ENCODE measurements at regions not wholly inside any gene's neighbourhood (a gene's known extent, or its start where the extent isn't known, plus 50 kb on each side); places are given as distances from the start of the nearest gene placed in this dataset.
"Not testable (repeated sequence)": the region's sequence is repeated elsewhere in the genome, so short reads cannot be mapped to it uniquely, and the experiment has no call there.

DNA sequence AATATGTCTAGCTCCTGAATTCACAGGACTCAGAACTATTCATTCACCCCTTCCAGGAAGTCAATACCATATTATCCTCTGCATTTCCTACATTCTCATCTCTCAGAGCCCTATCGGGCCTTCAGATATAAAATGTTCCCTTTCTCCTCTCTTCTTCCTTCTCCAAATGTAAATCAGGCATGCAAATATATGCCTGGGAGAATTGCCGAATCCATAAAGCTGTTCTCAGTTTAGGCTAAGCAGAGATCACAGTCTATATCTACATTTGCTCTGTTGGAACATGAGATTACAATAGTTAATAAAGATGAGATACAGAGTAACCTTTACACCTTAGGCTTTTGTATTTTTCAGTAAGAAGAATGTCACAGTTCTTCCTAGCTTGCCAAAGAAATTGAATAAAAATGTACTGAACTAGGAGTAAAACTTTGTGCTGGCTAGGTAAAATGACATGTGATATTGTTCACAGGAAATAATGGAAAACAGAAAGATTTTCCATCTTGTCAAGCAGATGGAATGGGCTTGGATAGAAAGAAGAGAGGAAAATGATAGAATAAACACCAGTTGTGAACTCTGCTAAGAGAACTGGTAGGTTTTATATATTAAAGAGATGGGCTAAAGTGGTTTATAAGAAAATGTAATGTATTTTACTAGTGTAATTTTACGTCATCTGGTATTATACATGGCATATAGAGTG, 161.5 kb downstream of the NRIP1 start:
- FAIRE-seq (no peak), DNase-seq (ENCODE audit: low spot score in 2 of 2) (no peak)

DNA sequence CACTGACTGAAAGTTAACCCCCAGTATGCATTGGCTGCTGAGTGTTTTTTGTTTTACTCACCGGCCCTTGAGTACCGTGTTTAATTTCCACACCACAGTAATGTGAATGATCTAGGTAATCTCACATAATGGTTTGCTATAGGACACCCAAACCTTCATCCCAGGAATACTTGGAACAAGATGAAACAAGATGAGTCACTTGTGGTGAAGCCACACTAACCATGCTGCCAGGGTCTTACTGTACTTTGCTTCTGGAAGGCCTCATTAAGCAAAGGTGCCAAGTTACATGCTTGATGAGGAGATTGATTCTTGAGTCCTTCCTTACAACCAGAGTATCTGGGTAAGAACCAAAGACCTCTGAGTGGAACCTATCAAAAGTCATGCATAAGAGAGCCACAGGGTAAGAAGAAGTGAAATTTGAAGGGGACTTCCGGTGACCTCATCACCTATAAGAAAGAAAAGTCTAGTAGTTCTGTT, 163.3 kb downstream of the NRIP1 start:
- FAIRE-seq (no peak), DNase-seq (ENCODE audit: low spot score in 2 of 2) (no peak)

DNA sequence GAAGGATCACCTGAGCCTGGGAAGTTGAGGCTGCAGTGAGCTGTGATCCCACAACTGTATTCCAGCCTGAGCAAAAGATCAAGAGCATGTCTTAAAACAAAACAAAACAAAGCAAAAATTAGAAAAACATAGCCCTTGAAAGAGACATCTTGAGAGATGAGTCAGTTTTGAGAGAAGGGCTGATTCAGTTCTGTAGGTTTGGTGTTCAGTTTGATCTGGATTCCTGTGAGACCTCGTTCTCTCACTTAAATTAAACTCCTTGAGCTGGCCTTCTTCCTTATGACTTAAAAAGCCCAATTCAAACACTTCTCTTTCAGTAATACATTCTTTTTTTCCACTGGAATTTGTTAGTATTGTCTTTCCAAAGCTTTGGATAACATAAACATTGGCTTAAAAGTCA, 164.2 kb downstream of the NRIP1 start:
- DNase-seq (ENCODE audit: low spot score in 2 of 2), result no peak
- no peak for FAIRE-seq

DNA sequence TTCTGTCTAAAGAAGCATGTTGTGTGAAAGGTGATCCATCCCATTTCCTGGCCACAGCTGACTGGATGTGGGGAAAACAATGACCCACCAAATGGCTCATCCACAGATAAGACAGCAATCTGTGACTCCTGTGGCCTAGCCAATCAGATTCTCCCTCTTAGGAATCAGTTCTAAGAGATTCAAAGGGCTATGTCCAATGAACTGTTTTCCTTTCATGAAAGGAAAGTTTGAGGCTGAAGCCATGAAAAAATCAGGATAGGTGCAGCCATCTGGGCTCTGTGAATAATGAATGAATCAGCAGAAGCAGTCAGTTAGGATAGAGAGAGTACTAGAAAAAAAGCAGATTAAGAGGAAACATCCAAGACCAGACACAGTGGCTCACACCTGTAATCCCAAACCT, 164.7 kb downstream of the NRIP1 start:
- FAIRE-seq (no peak), DNase-seq (ENCODE audit: low spot score in 2 of 2) (no peak)

DNA sequence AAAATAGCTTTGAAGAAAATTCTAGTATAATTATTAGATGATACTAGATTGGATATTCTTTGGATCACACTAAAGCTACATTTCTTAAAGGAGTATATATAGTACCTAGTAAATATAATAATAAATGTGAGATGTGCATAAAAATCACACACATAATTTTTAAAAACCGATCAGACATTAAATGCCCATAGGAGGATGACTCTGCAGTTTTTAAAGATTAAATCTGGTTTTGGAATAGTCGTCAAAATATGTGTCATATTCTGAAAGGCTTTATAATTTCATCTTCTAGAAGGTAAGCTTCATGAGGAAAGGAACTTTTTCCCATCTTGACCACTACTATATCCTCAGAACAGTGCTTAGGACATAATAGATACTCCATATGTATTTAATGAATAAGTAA, 169.0 kb downstream of the NRIP1 start:
- no peak for FAIRE-seq
- no peak for DNase-seq (ENCODE audit: low spot score in 2 of 2)

DNA sequence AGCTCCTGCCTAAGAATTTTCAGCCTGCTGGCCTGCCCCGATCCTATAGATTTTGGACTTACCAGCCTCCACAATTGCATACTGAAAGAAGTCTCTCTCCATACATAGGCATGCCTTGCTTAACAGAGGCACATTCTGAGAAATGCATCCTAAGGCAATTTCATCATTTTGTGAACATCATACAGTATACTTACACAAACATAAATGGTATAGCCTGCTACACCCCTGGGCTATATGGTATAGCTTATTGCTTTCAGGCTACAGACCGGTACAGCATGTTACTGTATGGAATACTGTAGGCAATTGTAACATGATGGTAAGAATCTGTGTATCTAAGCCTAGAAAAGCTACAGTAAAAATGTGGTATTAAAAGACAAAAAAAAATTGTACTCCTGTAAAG, 174.7 kb downstream of the NRIP1 start:
- FAIRE-seq (no peak), DNase-seq (ENCODE audit: low spot score in 2 of 2) (no peak)

DNA sequence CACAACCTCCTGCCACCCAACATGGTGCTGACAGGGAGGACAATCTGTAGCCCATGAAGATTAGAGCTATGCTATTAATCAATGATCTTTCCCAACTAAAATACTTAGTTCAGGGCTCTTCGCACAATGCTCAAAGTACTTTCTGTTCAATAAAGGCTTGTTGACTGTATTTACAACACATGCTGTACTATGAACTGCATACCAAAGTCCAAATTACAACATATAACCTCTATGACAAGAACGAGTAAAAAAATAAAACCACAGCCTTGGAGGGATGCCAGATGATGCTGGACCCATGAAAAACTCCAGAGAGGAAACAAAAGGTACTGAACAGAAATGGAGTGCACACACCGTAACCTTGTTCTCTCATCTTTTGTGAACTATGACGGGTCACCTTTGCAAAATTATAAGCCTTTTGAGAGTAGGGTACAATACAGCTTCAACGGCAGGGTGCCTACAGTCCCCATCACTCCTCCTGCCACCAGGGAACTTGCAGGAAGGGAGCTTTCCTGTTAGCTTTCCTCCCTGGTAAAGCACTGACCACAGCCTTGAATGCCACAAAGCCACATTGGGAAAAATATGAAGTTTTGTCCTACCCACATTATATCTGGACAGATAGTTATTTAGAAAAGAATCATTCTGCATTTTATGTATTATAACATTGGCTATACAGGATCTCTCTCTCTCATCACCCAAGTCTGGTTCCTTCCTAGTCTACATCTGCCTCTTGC, 175.6 kb downstream of the NRIP1 start:
- FAIRE-seq, result no peak
- DNase-seq (ENCODE audit: low spot score in 2 of 2), result no peak

DNA sequence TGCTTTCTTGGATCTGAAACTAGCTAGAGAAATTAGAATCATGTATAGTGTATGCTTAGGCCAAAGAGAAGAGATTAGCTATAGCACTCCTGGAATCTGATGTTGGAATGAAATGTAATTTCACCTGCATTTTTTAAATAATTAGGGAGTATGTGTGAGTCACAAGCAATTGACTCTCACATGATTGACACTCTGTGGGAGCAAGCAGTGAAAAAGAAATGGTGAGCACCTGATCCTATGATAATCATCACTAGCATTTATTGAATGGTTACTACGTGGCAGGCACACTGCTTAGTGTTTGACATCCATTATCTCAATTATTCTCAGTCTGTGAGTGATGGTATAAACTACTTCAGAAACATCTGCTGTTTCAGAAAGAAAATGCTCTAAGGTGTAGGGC, 176.6 kb downstream of the NRIP1 start:
- no peak for FAIRE-seq
- no peak for DNase-seq (ENCODE audit: low spot score in 2 of 2)

DNA sequence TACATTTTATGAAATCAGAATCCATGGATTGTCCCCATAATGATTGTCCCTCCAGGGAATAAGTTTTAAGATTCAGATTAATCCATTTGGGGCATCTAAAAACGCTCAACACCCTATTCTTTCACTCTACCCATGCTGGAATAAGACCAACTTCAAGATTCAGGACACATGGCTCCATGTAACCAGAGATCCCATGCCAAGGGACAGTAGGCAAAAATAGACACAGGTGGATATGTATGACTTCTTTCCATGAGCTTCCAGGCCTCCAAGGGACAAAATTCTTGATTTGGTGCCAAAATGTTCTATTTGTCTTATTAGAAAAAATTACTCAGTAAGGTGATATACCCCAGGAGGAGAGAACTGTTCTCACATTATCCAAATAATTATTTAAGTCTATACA, 178.8 kb downstream of the NRIP1 start:
- no peak for DNase-seq (ENCODE audit: low spot score in 2 of 2)
- FAIRE-seq, result no peak

DNA sequence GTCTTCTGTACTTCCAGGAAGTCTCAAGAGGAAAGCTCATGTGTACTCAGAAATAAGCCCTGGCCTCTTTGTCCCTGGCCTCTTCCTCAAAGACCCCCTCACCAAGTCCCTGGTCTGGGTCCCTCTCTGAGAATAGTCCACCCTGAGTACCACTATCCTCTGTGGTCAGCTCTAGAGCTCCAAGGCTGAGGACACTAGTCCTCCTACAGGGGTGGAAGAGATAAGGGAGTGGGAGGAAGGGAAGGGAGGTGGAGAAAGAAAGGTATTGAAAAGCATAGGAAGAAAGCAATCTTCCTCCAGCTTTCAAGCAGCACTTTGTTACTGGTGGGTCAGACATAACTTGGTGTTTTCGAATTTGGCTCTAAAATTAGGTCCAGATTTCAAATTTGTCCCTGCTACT, 181.4 kb downstream of the NRIP1 start:
- FAIRE-seq (no peak), DNase-seq (ENCODE audit: low spot score in 2 of 2) (no peak)

DNA sequence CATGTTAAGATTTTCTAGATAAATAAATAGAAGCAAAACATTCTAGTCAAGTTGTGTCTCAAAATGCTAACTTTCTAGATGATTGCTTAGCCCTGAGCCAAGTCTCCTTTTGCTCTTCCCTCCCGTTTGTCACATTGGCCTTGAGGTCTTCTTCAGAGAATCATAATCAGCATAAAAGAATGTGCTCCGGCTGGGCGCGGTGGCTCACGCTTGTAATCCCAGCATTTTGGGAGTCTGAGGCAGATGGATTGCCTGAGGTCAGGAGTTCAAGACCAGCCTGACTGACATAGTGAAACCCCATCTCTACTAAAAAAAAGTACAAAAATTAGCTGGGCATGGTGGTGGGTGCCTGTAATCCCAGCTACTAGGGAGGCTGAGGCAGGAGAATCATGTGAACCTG, 182.3 kb downstream of the NRIP1 start:
- DNase-seq (ENCODE audit: low spot score in 2 of 2); FAIRE-seq: not testable (repeated sequence)

DNA sequence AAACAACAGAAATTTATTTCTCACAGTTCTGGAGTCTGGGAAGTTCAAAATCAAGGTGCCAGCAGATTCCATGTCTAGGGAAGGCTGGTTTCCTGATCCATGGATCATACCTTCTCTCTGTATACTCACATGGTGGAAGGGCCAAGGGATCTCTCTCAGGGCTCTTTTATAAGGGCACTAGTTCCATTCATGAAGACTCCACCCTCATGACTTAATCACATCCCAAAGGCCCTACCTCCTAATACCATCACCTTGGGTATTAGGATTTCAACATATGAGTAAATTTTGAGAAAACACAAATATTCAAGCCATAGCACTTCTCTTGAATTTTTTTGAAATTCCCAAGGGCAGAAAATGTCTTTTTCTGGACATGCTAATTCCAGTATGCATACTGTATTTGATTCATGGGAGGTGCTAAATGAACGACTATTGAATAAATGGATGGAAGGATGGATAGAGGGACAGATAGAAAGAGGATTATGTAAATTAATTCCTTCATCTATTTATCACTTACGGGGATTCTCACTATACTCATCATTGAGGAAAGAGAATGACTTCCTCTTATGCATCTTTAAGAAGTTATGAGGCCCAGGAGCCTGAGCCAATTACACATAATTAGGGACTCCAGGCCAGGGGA, 182.8 kb downstream of the NRIP1 start:
- FAIRE-seq (no peak), DNase-seq (ENCODE audit: low spot score in 2 of 2) (no peak)

DNA sequence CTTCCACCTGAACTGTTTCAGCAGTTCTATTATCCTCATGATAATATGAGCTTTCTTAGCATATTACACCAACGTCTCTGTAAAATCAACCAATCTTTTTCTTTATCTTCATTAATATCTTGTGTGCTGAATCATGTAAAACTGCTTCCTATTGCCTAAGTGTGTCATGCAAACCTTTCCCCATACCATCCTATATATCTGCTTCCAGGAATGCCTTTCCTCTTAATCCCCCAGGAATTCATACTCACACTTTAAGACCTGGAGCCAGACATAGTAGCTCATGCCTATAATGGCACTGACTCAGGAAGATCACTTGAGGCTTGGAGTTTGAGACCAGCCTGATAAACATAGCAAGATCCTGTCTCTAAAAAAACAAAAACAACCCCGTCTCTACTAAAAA, 183.9 kb downstream of the NRIP1 start:
- FAIRE-seq (no peak), DNase-seq (ENCODE audit: low spot score in 2 of 2) (no peak)

DNA sequence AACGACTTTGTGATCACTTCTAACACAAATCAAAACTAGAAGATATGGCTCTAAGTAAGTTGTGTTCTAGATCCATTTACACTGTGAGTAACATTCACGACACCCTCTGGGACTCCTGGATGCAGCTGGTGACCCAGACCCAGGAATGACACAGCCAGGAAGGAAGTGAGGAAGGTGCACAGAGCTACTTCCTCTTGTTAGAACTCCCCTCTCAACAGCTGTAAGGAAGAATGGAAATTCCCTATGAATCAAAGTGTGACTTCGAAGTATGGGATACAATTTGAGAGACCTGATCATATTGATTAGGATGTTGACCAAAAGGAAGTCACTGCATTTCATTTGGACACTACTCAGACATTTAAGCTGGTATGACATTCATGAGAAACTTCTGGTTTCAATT, 185.3 kb downstream of the NRIP1 start:
- DNase-seq (ENCODE audit: low spot score in 2 of 2) (no peak), FAIRE-seq (no peak)

DNA sequence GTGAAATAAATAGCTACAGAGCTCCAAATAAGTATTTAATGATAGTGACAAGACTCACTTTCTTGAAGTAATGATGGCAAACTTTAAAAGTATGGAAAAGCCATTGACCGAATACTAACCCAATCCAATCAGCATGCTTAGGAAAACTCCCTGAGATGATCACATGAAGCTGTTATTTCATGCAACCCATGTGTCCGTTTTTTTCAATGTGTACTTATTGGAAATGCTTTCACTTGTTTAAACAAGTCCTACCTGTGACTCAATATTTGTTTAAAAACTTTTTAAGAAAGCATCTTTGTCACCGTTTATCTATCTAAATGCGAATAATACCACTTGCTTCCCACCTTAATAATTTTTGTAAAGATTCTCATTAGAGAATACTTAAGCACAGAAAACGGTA, 185.8 kb downstream of the NRIP1 start:
- DNase-seq (ENCODE audit: low spot score in 2 of 2) (no peak), FAIRE-seq (no peak)

DNA sequence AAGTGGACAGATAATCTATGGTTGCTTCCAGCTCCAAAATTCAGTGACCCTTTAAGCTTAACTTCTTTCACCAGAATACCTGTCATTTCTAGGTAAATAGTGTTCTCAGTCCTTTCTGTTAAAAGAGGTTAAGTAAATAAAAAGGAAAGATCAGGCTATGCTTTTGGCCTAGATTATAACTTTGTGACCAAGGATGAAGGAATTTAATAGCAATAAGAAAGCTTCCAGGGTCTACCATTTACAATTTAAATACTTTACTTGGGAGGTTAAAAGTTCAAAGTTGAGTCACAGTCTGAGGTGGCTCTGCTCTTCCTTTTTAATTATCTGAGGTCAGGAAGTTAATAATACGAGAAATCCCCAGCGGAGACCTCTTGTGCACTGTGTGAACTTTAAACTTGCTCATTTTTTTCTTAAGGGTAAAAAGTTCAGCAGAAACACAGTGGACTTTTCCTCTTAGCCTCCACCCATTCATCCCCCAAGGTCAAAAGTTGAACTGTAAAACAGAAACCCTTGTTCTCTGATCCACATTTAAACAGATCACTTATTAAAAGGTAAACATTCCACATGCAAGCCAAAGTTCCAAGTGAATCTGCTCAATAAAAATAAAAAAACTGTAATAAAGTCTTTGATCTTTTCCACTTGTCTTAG, 187.1 kb downstream of the NRIP1 start:
- DNase-seq (ENCODE audit: low spot score in 2 of 2) (no peak), FAIRE-seq (no peak)

DNA sequence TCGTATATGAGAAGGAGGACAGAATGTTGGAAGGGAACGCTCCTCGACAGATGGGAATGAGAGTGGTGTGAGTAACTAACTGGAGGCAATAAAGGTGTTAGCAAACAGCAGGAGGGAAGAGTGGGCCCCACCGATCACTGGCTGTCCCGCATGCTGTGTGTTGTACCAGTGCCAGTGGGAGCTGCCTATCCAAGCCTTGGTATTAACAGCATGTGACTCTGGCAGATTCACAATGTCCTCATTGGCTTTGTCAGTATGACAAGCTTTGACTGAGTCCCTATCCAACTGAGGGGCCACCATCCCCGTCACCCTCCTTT, 188.3 kb downstream of the NRIP1 start:
- FAIRE-seq (no peak), DNase-seq (ENCODE audit: low spot score in 2 of 2) (no peak)

DNA sequence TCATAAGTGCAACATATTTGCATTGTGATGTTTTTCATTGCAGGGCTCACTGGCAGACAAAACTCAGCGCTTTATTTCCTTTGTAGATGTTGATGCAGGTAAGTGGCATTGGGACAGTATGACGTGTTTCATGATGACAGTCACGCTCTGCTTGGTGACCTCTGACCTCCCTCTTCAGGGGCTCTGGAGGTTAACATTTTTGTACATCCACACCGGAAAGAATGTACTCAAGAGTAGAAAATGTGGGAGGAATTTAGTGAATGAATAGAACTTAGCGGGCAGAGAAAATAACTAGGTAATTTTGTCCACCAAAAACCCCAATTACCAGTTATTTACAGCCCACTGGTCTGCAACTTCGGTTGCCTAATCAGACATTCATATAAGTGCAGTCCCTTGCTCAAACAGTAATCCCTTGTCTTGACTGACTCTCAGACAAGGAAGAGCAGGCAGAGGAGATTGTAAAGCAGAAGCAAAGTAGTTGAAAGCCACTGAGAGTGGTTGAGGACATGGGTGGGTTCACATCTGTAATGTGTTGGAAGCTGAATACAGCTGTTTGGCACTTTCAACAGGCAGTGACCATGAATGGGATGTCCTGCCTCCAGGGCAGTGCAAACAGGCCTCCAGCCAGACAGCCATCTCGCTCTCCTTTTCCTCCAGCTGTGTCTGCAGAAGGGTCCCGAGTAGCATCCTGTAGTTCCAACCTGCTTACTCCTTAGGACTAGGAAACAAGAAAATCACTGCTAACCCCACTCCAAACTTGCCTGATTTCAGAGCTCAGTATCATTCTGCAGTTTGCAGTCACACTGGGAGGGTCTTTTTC, 188.9 kb downstream of the NRIP1 start:
- no peak for DNase-seq (ENCODE audit: low spot score in 2 of 2)
- no peak for FAIRE-seq

DNA sequence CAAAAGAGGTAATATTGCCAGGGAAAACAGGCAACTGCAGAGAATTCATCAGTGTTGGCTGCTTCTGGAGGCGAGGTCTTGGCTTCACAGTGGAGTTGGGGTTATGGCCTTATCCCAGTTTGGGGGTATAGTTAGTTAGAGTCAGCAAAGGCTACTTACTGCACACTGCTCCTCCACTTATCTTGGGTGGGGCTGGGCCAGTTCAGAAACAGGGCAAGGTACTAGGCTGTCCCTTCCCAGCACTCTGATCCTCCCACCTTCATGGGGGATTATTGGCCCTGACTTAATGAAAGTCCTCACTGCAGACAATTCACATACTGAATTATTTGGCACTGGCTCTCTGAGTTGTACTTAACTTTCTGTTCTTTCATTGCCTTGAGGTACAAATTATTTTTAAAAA, 189.6 kb downstream of the NRIP1 start:
- FAIRE-seq (no peak), DNase-seq (ENCODE audit: low spot score in 2 of 2) (no peak)

DNA sequence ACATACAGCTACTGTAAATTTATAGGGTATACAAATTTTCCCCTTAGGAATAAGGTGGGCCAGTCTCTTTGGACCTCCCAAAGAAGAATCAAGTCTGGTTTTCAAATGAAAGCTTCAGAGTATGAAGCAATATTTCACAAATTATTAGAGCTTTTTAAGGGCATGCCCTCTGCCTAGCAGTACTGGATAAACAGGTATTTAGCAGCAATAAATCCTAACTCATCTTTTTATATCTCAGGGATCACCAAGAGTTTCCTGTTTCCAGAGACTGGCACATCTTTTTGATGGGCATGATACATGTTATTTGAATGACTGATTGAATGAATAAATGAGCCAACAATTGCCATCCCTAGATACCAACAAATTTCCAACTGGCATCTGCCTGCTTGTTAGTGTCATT, 190.4 kb downstream of the NRIP1 start:
- DNase-seq (ENCODE audit: low spot score in 2 of 2) (no peak), FAIRE-seq (no peak)

DNA sequence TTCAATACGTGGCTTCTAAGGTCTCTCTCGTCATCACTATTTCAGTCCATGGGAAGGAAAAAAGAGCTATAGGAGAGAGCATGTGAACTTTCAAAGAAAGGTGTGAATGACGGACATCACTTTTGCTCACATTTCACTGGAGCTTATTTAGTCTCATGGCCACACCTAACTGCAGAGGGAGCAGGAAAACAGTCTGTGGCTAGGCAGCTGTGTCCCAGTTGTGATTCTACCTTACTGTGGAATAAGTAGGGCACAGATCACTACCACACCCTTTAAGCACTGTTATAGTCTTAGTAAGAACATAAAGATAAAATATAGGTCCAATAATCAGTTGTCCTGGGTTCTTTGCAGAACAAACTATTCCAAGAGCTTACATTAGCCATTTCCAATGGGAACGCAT, 192.9 kb downstream of the NRIP1 start:
- no peak for DNase-seq (ENCODE audit: low spot score in 2 of 2)
- FAIRE-seq, result no peak
